BJ (cell line): ENCODE measurements at regions not wholly inside any gene's neighbourhood (a gene's known extent, or its start where the extent isn't known, plus 50 kb on each side); places are given as distances from the start of the nearest gene placed in this dataset.

Experiments
- CTCF ChIA-PET: fragments of 350-600 bp; formaldehyde crosslinking; extraction: SDS; loops from one replicate; lab custom pipeline; 2021; ENCODE audit warnings: antibody characterized with exemption, inconsistent platforms; lab: Yijun Ruan, JAX
- POLR2A ChIA-PET: fragments of 300-600 bp; sonication (Branson Sonifier 250); formaldehyde crosslinking; extraction: SDS; loops from one replicate; lab custom pipeline; 2021; ENCODE audit warnings: antibody characterized with exemption; lab: Charles Lee
- DNase-seq: peaks from one replicate; pipeline ENCODE4 v3.0.0-alpha.2; 2011; ENCODE audit warnings: low read depth
- H3K27me3 ChIP-seq: 2 replicates; pipeline ENCODE4 v1.6.0; 2011; ENCODE audit warnings: low read length; ENCODE audit not compliant: control insufficient read depth, insufficient read depth
- H3K36me3 ChIP-seq: 2 replicates; pipeline ENCODE4 v1.5.1; 2011; ENCODE audit warnings: low read length; ENCODE audit not compliant: control insufficient read depth, insufficient read depth
- H3K4me3 ChIP-seq: 2 replicates; pipeline ENCODE4 v1.5.1; 2011; ENCODE audit warnings: low read depth, mild to moderate bottlenecking, control low read depth, low read length
- CTCF ChIP-seq: IDR thresholded peaks from 2 replicates; pipeline ENCODE4 v1.5.1; 2011; ENCODE audit warnings: low read depth, mild to moderate bottlenecking, control low read depth, inconsistent platforms, low read length, moderate library complexity; ENCODE audit not compliant: insufficient read depth

DNA sequence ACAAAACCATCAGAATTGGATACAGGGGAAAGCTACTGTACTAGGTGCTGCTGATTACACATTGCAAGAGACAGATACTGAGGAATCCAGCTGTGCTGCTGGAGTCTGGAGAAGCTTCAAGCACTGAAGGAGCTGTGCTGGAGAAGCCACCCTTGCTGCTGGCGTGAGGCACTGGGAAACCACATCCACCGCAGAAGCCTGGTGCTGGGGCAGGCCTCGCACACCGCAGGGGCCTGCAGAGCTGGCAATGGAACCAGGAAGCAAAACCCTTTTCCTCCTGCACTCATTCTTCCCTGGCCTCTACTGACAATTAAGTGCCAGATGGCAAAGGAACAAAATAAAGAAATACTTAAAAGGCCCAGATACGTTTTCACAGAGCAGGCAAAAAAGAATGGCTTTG lies 94.4 kb upstream of the MSH6 start:
- ChIA-PET CTCF (no interaction called here), POLR2A (no interaction called here)
- Histone ChIP-seq H3K4me3 (no peak overlapping the region), H3K36me3 (no peaks in the 10 kb centered on the region), H3K27me3 (no peaks in the 10 kb centered on the region)
- no peak for DNase-seq
- no peak for TF ChIP-seq CTCF

DNA sequence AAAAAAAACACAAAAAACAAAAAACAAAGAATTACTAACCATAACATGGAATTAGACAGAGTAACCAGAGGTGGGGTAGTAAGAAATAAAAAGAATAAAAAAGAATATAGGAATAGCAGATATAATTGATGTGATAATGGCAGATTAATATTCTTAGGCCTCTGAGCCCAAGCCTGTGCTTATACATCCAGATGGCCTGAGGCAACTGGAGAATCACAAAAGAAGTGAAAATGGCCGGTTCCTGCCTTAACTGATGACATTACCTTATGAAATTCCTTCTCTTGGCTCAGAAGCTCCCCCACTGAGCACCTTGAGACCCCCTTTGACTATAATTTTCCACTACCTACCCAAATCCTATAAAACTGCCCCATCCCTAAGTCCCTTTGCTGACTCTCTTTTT lies 95.1 kb upstream of the MSH6 start:
- ChIA-PET POLR2A (no interaction called here), CTCF (no interaction called here)
- TF ChIP-seq CTCF = no peak
- no peak for DNase-seq
- Histone ChIP-seq H3K4me3 (no peak overlapping the region), H3K36me3 (no peaks in the 10 kb centered on the region), H3K27me3 (no peaks in the 10 kb centered on the region)

- no peaks in the 10 kb centered on the region for H3K36me3 ChIP-seq
Observed at GRCh38 chr2:47686018-47686417, 96.9 kb upstream of the MSH6 start.

DNA sequence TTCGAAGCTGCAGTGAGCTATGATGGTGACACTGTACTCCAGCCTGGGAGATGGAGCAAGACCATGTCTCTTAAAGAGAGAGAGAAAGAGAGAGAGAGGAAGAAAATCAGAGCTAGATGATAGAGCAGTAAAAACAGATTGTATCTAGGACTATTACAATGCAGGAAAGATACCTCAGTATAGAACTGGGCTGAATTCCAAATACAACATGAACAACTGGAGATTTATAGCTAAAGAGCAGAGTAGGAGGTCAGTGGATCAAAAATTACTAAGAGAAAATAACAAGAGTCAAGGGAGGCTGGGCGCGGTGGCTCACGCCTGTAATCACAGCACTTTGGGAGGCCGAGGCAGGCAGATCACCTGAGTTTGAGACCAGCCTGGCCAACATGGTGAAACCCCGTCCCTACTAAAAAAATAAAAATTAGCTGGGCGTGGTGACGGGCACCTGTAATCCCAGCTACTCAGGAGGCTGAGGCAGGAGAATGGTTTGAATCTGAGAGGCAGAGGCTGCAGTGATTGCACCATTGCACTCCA lies 100.7 kb upstream of the MSH6 start:
- ChIA-PET CTCF (no interaction called here), POLR2A (no interaction called here)

More at GRCh38 chr2:47686018-47686417, 96.9 kb upstream of the MSH6 start:
- no peak for TF ChIP-seq CTCF
- no peak overlapping the region for H3K4me3 ChIP-seq
- H3K27me3 ChIP-seq = no peaks in the 10 kb centered on the region
- POLR2A ChIA-PET = no interaction called here
- CTCF ChIA-PET = interaction anchor here (1.4 kb wide), 1 partner anchor 11 kb away, joined by 3 read pairs; no protein-coding TSS in a partner anchor
- no peak for DNase-seq

More for the DNA sequence above, 100.7 kb upstream of the MSH6 start:
- no peak for DNase-seq
- TF ChIP-seq CTCF = no peak
- Histone ChIP-seq H3K27me3 (no peaks in the 10 kb centered on the region), H3K36me3 (no peaks in the 10 kb centered on the region), H3K4me3 (no peak overlapping the region)
